NAMALWA (cell line): ENCODE measurements at regions not wholly inside any gene's neighbourhood (a gene's known extent, or its start where the extent isn't known, plus 50 kb on each side); places are given as distances from the start of the nearest gene placed in this dataset.
"Not testable (repeated sequence)": the region's sequence is repeated elsewhere in the genome, so short reads cannot be mapped to it uniquely, and the experiment has no call there.

Source experiments
- DNase-seq: peaks from one replicate; pipeline ENCODE4 v3.0.0-alpha.2; 2015; ENCODE audit warnings: low spot score

DNA sequence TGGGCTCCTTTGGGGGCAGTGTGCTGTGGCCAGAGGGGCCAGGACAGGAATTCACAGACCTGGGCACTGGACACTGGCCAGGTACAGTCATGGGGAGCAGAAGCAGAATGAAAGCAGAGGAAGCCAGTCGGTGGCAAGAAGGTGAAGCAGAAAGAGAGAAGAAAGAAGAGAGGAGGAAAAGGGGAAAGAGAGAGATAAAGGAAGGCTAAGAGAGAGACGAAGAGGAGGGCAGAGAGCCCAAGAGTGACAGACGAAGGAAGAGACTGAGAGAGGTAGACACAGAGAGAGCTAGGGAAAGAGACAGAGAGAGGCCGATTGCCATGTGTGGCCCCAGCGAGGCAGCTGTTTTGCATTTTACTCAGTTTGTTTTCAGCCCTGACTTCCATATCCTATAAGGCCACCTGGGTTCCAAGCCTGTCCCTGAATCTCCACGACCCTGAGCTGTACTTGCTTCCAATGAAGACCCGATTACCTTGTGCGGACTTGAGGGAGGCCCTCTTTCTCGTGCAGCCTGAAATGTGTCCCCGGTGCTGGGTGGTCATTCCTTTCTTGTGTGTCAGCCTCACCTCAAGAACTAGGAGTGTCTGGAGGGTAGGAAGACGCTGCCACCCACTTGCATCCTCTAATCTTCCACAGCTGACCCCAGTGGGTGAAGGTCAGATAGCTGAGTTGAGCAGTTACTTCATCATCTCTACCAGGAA lies 73.9 kb downstream of the LSM3 start:
- DNase-seq = no peak

DNA sequence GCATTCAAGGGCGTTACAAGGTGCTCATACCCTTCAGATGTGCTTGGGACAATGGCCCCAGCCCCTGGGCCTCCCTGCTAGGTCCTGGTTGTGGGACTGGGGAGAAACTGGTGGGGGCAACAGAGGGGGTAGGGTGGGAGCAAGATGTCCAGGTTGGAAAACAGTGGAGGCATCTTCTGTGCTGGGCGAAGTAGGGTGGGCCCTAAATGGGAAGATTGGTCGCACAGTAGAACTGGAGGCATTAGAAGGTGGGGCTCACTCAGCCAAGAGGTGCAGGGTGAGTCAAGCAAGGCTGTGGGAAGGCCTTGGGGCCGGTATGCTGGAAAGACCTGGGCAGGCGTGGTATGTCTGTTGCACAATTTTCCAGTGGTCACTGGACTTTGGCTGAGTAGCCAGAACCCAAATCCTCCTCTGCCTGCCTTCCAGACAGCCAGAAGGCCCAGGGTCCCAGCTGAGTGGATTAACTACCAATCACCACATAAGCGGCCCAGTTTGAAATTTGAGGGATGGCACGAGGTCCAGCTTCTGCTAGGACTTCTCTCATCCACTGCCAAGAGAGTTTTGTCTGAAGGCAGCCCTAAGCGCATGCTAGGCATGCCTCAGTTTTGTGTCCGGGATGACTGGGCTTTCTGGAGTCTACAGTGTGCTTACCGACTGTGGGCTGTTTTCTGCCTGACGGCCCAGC lies 74.5 kb downstream of the LSM3 start:
- no peak for DNase-seq

DNA sequence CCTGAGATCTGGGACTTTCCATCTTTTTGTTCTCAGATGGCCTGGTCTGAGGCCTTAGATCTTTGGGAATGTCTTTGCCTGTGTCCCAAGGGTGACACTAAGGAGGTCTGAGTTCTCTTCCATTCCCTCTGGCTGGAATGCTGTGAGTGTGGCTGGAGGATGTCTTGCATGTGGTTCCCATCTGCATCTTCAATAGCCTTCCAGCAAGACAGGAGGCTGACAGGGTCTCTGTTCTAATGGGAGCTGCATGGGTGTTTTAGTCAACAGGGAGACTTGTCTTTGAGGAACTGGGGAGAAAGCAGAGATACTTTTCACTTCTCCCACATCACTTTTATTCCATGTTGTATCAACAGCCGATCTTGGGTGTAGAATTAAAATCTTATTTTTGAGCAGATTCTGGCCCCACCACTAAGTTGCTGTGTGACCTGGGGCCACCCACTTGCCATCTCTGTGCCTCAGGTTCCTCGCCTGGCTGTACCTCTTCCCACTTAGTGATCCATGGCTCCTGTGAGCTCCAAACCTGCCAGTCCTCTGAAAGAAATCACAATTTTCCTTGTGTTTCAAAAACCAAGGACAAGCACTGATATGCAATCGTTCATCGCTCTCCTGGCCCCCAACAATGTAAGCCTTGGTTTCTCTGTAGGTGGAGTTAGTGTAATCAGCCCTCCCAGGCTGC lies 75.2 kb downstream of the LSM3 start:
- no peak for DNase-seq

DNA sequence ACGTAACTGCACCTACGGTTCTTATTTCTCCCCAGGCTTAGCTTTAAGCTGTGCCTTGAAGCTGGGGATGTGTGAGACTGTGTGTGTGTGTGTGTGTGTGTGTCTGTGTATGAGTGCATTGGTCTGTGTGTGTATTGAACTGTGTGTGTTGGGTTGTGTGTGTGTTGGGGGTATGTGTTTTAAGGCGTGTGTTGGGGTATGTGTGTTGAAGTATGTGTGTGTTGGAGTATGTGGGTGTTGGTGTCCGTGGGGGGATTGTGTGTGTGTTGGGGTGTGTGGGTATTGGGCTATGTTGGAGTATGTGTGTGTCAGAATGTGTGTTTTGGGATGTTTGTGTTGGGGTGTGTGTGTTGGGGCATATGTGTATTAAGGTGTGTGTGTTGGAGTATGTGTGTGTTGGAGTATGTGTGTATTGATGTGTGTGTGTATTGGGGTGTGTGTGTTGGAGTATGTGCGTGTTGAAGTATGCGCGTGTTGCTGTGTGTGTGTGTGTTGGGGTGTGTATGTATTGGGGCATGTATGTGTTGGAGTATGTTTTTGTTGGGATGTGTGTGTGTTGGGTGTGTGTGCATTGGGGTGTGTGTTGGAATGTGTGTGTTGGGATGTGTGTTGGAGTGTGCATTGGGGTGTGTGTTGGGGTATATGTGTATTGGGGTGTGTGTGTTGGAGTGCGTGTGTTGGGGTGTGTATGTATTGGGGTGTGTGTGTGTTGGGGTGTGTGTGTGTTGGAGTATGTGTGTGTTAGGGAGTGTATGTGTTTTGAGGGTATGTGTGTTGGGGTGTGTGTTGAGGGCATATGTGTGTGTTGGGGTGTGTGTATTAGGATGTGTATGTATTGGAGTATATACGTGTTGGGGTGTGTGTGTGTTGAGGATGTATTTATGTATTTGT lies 76.4 kb downstream of the LSM3 start:
- no peak for DNase-seq

DNA sequence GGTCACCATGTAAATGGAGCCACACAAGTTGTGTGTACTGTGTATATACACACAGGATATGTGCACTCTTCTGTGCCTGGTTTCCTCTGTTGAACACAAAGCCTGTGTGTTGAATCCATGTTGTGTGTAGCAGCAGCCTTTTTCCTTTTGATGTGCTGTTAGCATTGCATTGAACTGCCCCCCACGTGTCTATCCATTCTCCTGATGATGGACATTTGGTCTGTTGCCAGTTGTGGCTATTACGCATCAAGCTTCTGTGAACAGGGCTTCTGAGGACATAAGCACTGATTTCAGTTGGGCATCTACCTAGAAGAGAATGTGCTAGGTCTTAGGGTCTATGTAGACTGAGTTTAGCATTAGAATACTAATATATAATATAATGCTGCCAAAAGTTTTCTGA lies 77.4 kb downstream of the LSM3 start:
- no peak for DNase-seq

DNA sequence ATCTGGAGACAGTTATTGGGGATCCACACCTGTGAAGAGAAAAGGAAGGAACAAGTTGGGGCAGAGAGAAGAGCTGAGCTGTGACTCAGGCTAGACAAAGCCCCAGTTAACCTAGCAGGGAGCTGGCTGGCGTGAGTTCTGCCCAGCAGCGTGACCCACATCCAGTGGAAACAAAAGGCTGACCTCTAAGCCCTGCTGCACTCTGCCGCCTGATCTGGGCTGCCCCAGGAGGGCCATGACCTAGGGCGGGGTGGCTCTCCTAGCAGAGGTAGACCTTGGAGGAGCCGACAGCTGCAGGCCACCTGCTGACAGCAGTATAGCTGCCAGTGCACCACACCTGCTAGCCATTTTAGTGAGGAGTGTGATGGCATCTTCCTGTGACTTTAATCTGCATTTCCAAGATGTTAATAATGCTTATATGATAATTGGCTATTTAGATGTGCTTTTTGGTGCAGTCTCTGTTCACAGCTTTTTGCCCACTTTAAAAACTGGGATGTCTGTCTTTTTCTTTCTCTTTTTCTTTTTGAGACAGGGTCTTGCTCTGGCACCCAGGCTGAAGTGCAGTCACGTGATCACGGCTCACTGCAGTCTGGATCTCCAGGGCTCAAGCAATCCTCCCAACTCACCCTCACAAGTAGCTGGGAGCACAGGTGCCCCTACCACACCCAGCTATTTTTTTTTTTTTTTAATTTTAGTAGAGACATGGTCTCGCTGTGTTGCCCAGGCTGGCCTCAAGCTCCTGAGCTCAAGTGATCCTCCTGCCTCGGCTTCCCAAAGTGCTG lies 78.1 kb downstream of the LSM3 start:
- DNase-seq = no peak

DNA sequence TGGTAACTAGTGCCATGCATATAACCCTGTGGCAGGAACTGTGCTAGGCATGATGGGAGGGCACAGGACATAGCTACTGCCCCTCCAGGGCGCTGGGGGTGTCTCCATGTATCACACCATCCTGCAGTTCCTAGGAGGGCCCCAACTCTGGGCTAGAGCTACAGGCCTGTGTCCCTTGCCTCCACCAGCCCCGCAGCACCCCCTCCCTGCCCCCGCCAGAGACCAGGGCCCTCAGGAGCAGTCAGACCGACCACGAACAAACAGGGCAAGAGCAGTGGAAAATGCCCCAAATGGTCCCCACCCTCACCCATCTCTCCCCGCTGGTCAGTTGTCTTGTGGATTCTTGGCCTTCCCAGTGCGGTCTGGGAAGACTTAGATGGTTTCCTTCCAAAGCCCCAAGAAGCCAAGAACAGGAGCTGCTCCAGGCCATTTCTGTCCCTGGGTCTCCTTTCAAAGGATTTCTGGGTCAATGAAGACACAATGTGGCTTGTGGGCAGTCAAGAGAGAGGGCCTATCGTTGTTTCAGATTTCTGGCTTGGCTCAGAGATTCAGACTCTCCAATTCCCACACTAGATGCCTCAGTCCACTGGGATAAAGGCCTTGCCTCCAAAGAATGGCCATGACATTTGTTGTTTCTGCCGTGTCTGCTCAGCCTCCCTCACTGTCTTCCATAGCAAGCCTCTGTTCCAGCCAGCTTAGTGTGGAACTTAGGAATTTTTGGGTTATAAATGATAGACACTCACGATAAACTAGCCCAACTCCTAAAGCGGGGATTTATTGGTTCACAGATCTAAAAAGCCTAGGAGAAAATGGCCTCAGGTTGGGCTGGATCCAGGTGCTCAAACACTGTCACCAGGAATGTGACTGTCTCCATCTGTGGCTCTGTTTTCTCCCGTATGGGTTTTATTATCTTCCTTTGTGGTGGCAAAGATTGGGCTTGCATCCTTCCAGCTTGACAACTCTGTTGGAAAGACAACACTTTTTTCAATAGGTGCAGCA lies 80.6 kb downstream of the LSM3 start:
- no peak for DNase-seq

DNA sequence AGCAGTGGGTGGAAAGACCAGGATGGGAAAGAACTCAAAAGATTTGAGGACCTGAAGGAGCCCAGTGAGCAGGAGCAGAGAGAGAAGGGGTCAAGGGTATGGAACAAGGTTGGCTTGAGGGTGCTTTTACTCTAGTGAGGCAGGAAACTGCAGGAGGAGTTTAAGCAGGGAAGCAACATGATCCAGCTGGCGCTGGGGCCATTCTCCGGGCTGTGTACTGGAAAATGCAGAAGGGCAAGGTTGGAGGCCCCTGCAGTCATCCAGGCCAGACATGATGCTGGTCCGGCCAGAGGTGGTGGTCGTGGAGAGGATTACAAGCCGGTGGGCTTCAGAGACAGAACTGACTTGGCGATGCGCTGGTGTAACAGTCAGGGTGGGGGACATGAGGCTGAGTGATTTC lies 81.8 kb downstream of the LSM3 start:
- no peak for DNase-seq

DNA sequence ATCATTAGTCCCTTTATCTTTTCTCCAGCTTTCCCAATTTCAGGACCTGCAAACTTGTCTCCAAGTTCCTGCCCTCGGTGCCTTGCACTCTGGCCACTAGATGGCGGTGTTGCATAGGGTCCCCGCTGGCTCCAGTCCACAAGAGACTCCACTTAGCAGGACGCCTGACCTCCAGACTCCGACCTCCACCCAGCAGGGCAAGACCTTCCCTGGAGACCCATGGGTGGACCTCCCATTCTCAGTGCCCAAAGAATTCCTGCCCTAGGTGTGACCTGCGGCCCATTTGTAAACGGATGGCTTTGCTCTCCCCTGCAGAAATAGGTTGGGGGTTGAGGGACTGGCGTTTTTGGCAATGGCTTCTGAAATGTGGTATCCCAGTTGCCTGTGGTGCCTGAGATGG lies 82.6 kb downstream of the LSM3 start:
- DNase-seq = peak; percentile 72

DNA sequence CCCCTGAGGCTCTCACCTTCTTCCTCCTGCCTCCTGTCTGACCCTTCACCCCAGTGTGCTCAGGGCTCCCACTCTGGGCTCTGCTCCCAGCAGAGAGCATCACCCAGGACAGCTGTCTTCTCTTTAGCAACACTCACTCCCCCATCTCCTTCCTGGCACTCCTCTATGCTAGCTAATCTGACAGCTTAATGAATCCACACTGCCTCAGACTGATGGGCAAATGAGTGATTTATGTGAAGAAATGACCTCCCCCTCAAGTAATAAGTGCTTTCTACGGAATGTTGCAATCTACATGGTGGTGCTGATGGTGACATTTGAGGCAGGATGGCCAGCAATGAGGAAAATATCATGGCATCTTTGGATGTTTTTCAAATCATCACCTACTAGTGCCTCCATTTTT lies 83.6 kb downstream of the LSM3 start:
- no peak for DNase-seq

DNA sequence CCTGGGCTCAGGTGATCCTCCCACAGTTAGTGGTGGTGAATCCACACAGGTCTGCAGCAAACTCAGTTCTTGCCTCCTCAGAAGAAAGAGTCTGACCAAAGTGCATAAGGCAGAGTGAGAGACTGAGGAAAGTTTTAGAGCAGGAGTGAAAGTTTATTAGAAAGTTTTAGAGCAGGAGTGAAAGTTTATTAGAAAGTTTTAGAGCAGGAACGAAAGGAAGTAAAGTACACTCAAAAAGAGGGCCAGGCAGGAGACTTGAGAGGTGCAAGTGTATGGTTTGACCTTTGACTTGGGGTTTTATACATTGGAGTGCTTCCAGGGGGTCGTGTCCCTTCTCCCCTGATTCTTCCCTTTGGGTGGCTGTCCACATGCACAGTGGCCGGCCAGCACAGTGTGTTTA lies 84.2 kb downstream of the LSM3 start:
- no peak for DNase-seq

DNA sequence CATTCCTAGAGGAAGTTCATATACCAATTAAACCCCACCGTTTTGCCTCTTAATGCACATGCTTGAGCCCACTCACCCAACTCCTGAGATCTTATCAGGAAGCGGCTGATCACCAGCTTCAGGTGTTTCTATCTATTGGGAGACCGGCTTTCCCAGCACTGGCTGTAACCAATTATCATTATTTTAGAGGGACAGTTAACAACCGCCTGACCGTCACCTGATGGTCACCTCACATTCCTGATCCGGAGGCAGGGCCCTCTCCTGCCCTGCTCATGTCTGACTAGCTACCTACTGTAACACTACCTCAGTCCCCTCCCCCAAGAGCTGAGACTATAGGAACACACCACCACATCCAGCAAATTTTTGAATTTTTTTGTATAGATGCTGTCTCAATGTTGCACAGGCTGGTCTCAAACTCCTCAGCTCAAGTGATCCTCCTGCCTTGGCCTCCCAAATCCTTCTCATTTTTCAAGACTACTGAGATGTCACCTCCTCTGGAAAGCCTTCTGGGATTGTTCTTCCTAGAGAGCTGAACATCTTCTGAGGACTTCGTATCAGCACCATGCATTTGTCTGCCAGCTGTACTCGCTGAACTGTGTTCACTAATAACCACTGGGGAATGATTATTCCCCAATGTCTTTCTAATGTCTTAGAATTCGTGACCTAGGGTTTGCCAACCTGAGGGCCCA lies 84.8 kb downstream of the LSM3 start:
- no peak for DNase-seq

DNA sequence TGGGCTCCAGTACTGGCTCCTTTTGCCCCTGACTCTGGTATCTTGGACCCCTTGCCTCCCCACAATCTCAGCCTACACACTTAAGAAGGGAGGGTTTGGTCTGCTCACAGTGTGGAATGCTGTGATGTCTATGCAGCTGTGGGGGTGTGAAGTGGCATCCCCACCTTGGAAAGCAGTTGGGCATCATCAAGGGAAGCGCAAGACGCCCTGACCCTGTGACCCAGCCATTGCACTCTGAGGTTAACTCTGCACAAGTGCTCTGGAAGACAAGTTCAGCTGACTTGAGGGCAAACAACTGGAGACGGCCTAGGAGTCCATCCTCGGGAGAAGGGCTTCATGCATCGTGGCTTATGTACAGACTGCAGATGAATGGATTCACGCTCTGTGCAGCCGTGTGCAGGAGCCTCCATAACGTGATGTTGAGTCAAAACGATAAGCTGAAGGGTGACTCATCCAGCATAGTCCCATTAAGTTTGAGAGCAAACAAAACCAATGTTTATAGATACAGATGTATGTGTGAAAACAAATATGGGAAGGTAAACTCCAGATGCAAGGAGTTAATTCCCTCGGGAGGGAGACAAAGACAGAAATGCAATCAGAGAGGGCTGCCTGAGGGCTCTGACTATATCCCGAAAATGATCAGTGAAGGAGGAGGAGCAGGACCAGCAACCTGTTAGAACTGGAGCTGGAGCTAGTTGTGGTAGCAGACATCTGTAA lies 86.8 kb downstream of the LSM3 start:
- DNase-seq = no peak

DNA sequence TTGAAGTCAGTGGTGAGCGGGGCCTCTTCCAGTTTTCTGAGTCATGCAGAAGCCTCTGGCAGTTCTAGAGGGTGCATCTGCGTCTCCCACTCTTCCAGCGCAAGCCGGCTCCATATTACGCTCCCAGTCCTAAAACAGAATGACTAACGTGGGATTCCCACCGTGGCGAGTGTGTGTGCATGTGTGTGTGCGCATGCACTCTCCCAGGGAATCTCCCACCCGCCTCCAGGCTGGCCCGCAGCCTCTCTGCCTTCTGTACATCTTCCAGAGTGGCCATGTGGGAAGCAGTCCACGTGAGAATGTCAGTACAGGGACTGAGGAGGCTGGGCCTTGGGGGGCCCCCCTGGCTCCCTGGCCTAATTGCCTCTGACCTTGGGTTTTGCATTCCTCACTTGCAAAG lies 87.7 kb downstream of the LSM3 start:
- no peak for DNase-seq

DNA sequence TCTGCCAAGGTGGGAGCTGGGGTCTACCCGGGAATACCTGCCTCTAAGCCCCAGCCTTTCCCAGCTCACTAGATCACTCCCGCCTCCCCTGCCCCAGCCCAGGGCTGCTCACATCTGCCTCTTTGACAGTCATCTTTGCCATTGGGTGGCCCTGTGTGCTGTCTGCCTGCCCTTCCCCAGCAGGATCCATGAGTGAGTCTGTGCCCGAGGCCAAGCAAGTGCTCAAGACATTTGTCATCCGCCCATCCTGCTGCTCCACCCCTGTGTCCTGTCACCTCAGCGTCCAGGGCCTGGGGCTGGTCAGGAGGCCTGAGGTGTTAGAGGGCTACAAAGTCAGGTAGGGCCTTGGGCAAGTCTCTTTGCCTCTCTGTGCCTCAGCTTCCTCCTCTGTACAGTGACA lies 89.4 kb downstream of the LSM3 start:
- no peak for DNase-seq

DNA sequence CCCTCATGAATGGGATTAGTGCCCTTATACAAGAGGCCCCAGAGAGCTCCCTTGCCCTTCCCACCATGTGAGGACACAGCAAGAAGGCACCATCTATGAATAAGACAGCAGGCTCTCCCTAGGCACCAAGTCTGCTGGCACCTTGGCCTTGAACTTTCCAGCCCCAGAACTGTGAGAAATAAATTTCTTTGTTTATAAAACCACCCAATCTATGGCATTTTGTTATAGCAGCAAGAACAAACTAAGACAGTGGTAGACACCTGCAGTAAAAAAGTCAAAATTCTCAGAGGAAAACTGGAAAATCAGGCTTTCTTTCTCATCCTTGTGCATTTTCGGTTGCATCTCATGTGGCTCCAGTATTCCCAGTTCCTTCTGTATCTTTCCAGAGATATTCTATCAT lies 90.3 kb downstream of the LSM3 start:
- DNase-seq = no peak

DNA sequence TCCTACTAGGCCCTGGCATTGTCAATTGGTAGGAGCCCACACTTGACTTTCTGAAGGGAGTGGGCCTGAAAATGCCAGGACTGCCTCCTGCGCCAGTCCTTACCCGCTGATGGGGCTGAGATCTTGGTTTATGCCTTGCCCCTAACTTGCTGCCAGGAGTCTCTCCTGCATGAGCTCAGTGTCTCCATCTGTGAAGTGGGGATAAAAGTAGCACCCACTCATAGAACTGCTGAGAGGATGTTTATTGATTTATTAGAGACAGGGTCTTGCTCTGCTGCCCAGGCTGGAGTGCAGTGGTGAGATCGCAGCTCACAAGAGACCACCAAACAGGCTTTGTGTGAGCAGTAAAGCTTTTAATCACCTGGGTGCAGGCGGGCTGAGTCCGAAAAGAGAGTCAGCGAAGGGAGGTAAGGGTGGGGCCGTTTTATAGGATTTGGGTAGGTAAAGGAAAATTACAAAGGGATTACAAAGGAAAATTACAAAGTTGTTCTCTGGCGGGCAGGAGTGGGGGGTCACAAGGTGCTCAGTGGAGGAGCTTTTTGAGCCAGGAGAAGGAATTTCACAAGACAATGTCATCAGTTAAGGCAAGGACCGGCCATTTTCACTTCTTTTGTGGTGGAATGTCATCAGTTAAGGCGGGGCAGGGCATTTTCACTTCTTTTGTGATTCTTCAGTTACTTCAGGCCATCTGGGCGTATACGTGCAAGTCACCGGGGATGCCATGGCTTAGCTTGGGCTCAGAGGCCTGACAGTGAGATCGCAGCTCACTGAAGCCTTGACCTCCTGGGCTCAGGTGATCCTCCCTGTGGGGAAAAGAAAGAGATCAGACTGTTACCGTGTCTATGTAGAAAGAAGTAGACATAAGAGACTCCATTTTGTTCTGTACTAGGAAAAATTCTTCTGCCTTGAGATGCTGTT lies 93.7 kb downstream of the LSM3 start:
- not testable (repeated sequence) for DNase-seq

DNA sequence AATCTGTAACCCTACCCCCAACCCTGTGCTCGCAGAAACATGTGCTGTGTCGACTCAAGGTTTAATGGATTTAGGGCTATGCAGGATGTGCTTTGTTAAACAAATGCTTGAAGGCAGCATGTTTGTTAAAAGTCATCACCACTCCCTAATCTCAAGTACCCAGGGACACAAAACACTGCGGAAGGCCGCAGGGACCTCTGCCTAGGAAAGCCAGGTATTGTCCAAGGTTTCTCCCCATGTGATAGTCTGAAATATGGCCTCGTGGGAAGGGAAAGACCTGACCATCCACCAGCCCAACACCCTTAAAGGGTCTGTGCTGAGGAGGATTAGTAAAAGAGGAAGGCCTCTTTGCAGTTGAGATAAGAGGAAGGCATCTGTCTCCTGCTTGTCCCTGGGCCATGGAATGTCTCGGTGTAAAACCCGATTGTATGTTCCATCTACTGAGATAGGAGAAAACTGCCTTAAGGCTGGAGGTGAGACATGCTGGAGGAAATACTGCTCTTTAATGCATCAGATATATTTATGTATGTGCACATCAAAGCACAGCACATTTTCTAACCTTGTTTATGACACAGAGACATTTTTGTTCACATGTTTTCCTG lies 94.4 kb downstream of the LSM3 start:
- DNase-seq = not testable (repeated sequence)
